MG63 (cell line): ENCODE measurements at regions not wholly inside any gene's neighbourhood (a gene's known extent, or its start where the extent isn't known, plus 50 kb on each side); places are given as distances from the start of the nearest gene placed in this dataset.

ENCODE experiments used
- DNase-seq: peaks from one replicate; pipeline ENCODE4 v3.0.0-alpha.2; 2020
- H3K27me3 ChIP-seq: fragments of 250-450 bp; sonication (Bioruptor Pico); 2 replicates; pipeline ENCODE4 v1.5.1; 2020; ENCODE audit warnings: mild to moderate bottlenecking, moderate library complexity
- H3K36me3 ChIP-seq: fragments of 250-450 bp; sonication (Bioruptor Pico); 2 replicates; pipeline ENCODE4 v1.5.1; 2020; ENCODE audit warnings: mild to moderate bottlenecking, moderate library complexity
- H3K4me3 ChIP-seq: fragments of 250-450 bp; sonication (Bioruptor Pico); 2 replicates; pipeline ENCODE4 v1.5.1; 2020; ENCODE audit warnings: mild to moderate bottlenecking, moderate library complexity
- H3K9me3 ChIP-seq: fragments of 250-450 bp; sonication (Bioruptor Pico); 2 replicates; pipeline ENCODE4 v1.5.1; 2020; ENCODE audit warnings: mild to moderate bottlenecking, moderate library complexity

- Histone ChIP-seq H3K36me3 (no peaks in the 10 kb centered on the region), H3K27me3 (peaks cover 10% of the 10 kb centered on the region)
- DNase-seq, result no peak
Measured at GRCh38 chr20:48267860-48268633, 482.8 kb upstream of the SULF2 start.

GRCh38 chr20:48266571-48266970, 481.3 kb upstream of the SULF2 start:
- Histone ChIP-seq H3K4me3 (no peak overlapping the region), H3K9me3 (no peaks in the 10 kb centered on the region), H3K36me3 (no peaks in the 10 kb centered on the region), H3K27me3 (peaks cover 10% of the 10 kb centered on the region)
- no peak for DNase-seq

More at GRCh38 chr20:48267860-48268633, 482.8 kb upstream of the SULF2 start:
- no peaks in the 10 kb centered on the region for H3K9me3 ChIP-seq
- H3K4me3 ChIP-seq, result no peak overlapping the region

DNA sequence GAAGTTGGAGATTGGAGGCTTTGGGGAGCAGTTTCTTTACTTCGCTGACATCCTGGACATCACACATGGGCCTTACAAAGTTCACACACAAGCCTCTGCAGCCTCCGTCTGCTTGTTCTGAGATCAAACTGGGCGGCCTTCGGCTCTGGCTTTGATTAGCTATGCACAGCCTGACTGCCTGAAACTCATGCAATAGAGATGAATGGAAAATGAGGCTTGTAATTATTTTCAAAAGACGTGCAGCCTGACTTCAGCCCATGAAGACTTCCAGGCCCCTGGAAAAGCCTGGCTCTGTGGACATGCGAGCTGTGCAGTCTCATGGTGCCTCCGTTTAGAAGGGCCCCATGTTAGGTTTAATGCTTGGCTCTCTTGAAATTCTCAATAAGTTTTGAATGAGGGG, 480.5 kb upstream of the SULF2 start:
- H3K9me3 ChIP-seq, result no peaks in the 10 kb centered on the region
- no peak for DNase-seq
- H3K27me3 ChIP-seq, result peaks cover 15% of the 10 kb centered on the region
- H3K36me3 ChIP-seq, result no peaks in the 10 kb centered on the region
- H3K4me3 ChIP-seq, result no peak overlapping the region

- no peaks in the 10 kb centered on the region for H3K9me3 ChIP-seq
- no peaks in the 10 kb centered on the region for H3K36me3 ChIP-seq
- no peak for DNase-seq
- no peak overlapping the region for H3K4me3 ChIP-seq
- H3K27me3 ChIP-seq, result peaks cover 12% of the 10 kb centered on the region; the same call in 1 of the 2 replicates
Measured at GRCh38 chr20:48262955-48263354, 477.7 kb upstream of the SULF2 start.

DNA sequence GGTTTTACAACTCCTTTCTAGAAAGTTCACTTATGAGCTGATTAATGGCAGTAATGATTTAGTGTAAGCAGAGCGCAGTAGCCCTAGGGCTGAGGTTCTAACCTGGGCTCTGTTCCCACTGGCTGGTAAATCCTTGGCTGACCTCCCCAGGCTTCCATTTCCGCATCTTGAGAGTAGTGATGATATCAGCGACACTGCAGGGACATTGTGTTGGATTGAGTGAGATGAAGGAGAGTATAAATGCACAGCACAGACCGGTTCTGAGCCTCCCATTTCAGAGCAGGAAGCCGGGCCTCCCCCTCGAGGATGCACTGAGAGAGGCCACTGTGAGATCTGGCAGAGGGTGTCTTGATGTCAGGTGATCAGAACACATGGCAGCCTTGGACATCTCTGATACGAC, 477.2 kb upstream of the SULF2 start:
- Histone ChIP-seq H3K9me3 (no peaks in the 10 kb centered on the region), H3K36me3 (no peaks in the 10 kb centered on the region), H3K4me3 (no peak overlapping the region), H3K27me3 (peaks cover 15% of the 10 kb centered on the region; the same call in 1 of the 2 replicates)
- DNase-seq, result no peak

- DNase-seq, result no peak
- peaks cover 15% of the 10 kb centered on the region; the same call in 1 of the 2 replicates for H3K27me3 ChIP-seq
- peaks cover 5% of the 10 kb centered on the region for H3K9me3 ChIP-seq
- no peaks in the 10 kb centered on the region for H3K36me3 ChIP-seq
- H3K4me3 ChIP-seq, result no peak overlapping the region
Measured at GRCh38 chr20:48261398-48261910, 476.2 kb upstream of the SULF2 start.

GRCh38 chr20:48260129-48260756, 475.0 kb upstream of the SULF2 start:
- peaks cover 15% of the 10 kb centered on the region; the same call in 1 of the 2 replicates for H3K27me3 ChIP-seq
- no peak overlapping the region for H3K4me3 ChIP-seq
- no peak for DNase-seq
- H3K36me3 ChIP-seq, result no peaks in the 10 kb centered on the region
- peaks cover 12% of the 10 kb centered on the region for H3K9me3 ChIP-seq

DNA sequence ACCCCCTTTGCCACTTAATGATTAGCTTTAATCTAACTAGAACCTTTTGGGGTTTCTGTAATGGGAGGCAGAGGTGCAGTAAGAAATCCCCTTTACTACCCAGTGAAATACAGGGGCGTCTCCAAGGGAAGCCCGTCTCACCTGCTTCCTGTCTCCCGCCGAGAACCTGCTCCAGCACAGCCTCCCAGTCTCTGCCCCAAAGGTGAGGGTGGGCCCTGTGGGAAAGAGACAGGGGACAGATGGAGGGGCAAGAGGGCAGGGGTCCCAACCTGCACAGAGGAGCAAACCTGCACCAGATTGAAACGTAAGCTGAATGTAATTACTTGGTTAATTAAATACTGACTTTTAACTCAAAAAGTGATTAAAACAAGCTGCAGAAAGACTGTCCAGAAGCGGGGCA, 474.2 kb upstream of the SULF2 start:
- Histone ChIP-seq H3K27me3 (peaks cover 15% of the 10 kb centered on the region), H3K9me3 (peaks cover 14% of the 10 kb centered on the region), H3K36me3 (no peaks in the 10 kb centered on the region), H3K4me3 (no peak overlapping the region)
- no peak for DNase-seq

GRCh38 chr20:48257833-48258232, 472.6 kb upstream of the SULF2 start:
- Histone ChIP-seq H3K36me3 (no peaks in the 10 kb centered on the region), H3K9me3 (peaks cover 16% of the 10 kb centered on the region), H3K4me3 (no peak overlapping the region), H3K27me3 (peaks cover 15% of the 10 kb centered on the region)
- DNase-seq, result no peak

DNA sequence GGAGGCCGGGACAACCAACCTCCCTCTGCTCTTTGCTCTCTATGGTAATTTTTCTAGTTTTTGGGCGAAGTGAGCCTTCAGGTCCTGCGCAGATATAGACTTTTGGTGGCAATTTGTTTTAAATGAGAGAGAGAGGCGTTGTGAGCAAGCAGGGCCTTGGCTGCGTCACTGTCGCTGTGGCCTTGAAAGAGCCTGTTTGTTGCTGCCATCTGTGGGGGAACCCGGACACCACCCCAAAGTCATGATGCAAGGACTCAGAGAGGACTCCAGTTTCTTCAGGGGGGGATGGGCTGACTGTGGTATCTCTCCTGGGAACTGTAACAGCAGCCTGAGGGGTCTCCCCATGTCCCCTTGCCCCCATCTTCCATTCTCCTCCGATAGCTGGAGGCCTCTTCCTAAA, 462.7 kb upstream of the SULF2 start:
- Histone ChIP-seq H3K36me3 (no peaks in the 10 kb centered on the region), H3K9me3 (no peaks in the 10 kb centered on the region), H3K27me3 (no peaks in the 10 kb centered on the region), H3K4me3 (no peak overlapping the region)
- no peak for DNase-seq

GRCh38 chr20:48246061-48246790, 460.9 kb upstream of the SULF2 start:
- Histone ChIP-seq H3K27me3 (no peaks in the 10 kb centered on the region), H3K4me3 (no peak overlapping the region), H3K9me3 (no peaks in the 10 kb centered on the region), H3K36me3 (no peaks in the 10 kb centered on the region)
- DNase-seq, result no peak

- H3K9me3 ChIP-seq, result no peaks in the 10 kb centered on the region
- no peak for DNase-seq
- H3K36me3 ChIP-seq, result no peaks in the 10 kb centered on the region
- no peak overlapping the region for H3K4me3 ChIP-seq
- H3K27me3 ChIP-seq, result no peaks in the 10 kb centered on the region
Measured at GRCh38 chr20:48242623-48243022, 457.3 kb upstream of the SULF2 start.

DNA sequence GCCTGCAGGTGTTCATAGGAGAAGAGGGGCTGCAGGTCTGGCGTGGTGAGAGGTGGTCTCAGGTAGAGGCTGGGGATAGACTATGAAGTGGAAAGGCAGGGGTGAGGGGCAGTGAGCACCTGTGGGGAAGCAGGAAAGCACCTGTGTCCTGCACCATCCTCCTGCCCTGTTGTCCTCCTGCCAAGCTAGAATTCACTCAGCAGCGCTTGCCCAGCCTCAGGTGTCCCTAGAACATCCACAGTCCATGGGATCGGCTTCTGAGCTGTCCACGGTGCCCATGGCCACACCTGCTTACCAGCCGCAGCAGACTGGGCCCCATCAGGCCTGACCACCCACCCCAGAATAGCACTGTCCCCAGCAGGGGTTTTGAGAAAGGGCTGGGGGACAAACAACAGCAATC, 456.2 kb upstream of the SULF2 start:
- Histone ChIP-seq H3K36me3 (no peaks in the 10 kb centered on the region), H3K9me3 (no peaks in the 10 kb centered on the region)
- no peak for DNase-seq

DNA sequence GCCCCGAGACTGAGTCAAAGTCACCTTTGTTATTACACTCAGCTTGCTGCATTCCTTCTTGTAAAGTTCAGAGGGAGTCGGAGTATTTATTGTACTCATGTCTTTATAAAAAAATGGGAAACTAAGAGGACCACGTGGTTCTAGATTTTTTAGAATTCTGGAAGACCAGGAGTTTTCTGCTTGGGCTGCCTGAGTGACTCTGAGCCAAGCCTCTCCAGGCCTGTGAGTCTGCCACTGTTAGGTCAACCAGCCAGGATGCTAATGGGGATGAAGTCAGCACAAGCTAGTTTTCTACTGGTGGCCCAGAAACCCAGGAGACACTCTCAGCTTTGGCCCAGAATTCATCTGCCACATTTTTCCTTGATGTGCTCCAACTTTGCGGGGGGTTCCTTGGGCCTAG, 453.5 kb upstream of the SULF2 start:
- no peak overlapping the region for H3K4me3 ChIP-seq
- H3K27me3 ChIP-seq, result 0 out of 2 replicates have a peak, but pooled peaks cover 2% of the 10 kb centered on the region
- H3K9me3 ChIP-seq, result no peaks in the 10 kb centered on the region
- no peaks in the 10 kb centered on the region for H3K36me3 ChIP-seq
- no peak for DNase-seq

More for the DNA sequence above, 456.2 kb upstream of the SULF2 start:
- H3K4me3 ChIP-seq, result no peak overlapping the region
- H3K27me3 ChIP-seq, result 0 out of 2 replicates have a peak, but pooled peaks cover 2% of the 10 kb centered on the region

DNA sequence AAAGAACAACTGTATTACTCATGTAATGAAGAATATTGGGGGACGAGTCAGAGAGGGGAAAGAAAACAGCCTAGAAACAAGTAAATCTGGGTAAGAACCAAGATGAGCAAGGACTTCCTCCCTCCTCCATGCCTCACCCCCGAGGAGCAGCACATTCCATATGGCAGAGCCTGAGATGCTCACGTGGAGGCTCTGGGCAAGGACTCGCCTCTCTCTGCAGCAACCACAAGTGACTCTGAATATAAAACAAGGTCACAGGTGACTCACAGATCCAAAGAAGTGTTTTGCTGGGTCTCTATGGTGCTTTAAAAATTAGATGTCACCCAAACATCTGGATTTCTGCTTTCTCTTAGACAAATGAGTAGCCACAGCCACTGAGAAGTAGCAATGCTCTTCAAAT, 453.0 kb upstream of the SULF2 start:
- Histone ChIP-seq H3K4me3 (no peak overlapping the region), H3K36me3 (no peaks in the 10 kb centered on the region), H3K9me3 (no peaks in the 10 kb centered on the region), H3K27me3 (0 out of 2 replicates have a peak, but pooled peaks cover 2% of the 10 kb centered on the region)
- peak; percentile 54 for DNase-seq

DNA sequence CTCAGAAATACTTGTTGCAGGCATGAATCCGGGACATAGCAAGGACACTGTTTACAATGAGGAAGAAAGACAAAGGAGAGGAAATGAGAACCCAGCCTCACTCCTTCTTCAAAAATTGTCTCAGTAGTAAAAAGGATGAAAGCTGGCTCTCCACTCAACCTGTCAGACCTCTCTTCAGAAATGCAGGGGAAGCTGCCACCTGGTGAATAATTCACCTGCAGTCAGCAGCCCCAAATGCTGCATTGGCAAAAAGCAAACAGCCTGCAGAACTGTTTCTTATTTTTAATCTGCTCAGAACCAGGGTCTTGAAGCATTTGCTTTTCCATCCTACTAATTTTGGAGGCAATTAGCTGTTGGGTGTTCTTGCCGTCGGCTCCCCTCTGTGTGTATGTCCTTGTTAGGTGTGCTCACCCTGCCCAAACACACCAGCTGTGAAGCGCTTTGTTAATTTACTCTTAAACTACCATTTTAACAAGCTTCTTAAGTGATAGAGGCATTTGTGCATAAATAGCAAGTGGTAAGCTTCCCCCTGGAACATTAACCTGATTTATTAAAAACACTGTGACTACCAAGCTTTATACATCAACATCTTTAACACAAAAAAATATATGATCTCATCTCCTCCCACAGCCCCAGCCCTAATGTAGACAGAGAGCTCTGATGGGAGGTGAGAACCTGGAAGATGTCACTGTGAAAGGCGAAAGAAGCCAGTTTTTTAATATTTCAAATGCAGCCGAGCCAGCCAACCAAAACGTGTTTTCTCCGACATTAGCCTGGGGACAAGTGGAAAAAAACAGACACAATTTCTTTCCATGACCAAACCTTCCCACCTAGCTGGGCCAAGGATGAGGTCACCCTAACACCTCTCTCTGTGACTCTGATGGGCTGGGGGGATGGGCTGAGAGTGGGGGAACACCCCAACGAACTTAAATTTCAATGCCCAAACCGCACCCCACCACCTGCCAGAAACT, 451.0 kb upstream of the SULF2 start:
- DNase-seq, result no peak
- peaks cover 8% of the 10 kb centered on the region for H3K9me3 ChIP-seq
- 0 out of 2 replicates have a peak, but pooled peaks cover 2% of the 10 kb centered on the region for H3K27me3 ChIP-seq
- no peaks in the 10 kb centered on the region for H3K36me3 ChIP-seq
- H3K4me3 ChIP-seq, result no peak overlapping the region
